IMR-90 (cell line): ENCODE measurements at regions not wholly inside any gene's neighbourhood (a gene's known extent, or its start where the extent isn't known, plus 50 kb on each side); places are given as distances from the start of the nearest gene placed in this dataset.

Source experiments
- CEBPB ChIP-seq: IDR thresholded peaks from 2 replicates; pipeline ENCODE4 v1.6.1; 2012; ENCODE audit warnings: low read depth, low read length, improper control_type of control experiment
- POLR2A ChIP-seq: IDR thresholded peaks from 2 replicates; pipeline ENCODE4 v1.6.1; 2012; ENCODE audit warnings: mild to moderate bottlenecking, low read depth, low read length
- TF ChIP-seq, protein P1 (sequence below): conservative IDR thresholded peaks from 2 replicates; pipeline ENCODE4 v1.5.1; 2012; ENCODE audit warnings: mild to moderate bottlenecking, low read depth, low read length, improper control_type of control experiment
- TF ChIP-seq, protein P2 (sequence below): fragments of 150-350 bp; IDR thresholded peaks from 2 replicates; pipeline ENCODE4 v1.6.1; 2017; ENCODE audit warnings: mild to moderate bottlenecking, antibody characterized with exemption, low read length, low read depth

DNA sequence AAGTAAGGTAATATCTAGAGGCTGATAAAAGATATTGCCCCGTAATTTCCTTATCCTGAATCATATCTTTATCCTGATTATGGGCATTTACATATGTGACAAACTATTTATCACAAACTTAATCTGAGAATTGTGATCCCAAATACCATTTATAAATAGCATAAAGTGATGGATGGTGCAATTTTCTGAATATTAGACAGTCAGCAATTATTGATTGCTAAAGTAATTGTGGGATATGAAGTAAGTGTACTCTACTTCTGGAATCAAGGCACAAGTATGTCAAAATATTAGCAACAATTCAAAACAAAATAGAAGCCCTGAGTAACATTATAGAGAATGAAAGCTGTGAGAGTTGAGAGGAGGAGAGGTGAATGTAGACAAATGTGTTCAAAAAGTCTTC lies 361.9 kb upstream of the CDH6 start:
- TF ChIP-seq, protein P1, sequence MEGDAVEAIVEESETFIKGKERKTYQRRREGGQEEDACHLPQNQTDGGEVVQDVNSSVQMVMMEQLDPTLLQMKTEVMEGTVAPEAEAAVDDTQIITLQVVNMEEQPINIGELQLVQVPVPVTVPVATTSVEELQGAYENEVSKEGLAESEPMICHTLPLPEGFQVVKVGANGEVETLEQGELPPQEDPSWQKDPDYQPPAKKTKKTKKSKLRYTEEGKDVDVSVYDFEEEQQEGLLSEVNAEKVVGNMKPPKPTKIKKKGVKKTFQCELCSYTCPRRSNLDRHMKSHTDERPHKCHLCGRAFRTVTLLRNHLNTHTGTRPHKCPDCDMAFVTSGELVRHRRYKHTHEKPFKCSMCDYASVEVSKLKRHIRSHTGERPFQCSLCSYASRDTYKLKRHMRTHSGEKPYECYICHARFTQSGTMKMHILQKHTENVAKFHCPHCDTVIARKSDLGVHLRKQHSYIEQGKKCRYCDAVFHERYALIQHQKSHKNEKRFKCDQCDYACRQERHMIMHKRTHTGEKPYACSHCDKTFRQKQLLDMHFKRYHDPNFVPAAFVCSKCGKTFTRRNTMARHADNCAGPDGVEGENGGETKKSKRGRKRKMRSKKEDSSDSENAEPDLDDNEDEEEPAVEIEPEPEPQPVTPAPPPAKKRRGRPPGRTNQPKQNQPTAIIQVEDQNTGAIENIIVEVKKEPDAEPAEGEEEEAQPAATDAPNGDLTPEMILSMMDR = no peak
- TF ChIP-seq, protein P2, sequence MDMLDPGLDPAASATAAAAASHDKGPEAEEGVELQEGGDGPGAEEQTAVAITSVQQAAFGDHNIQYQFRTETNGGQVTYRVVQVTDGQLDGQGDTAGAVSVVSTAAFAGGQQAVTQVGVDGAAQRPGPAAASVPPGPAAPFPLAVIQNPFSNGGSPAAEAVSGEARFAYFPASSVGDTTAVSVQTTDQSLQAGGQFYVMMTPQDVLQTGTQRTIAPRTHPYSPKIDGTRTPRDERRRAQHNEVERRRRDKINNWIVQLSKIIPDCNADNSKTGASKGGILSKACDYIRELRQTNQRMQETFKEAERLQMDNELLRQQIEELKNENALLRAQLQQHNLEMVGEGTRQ = no peak
- TF ChIP-seq POLR2A (no peak), CEBPB (no peak)
